ENCODE measurements at regions not wholly inside any gene's neighbourhood (a gene's known extent, or its start where the extent isn't known, plus 50 kb on each side); places are given as distances from the start of the nearest gene placed in this dataset.

- Histone ChIP-seq H3F3A (ENCODE audit: low read depth) (peaks cover 21% of the 10 kb centered on the region), H3K9me3 (ENCODE audit: low read depth) (peaks cover 5% of the 10 kb centered on the region), H3K9ac (no peak overlapping the region), H3K36me3 (no peaks in the 10 kb centered on the region), H3K27me3 (no peaks in the 10 kb centered on the region), H3K4me3 (no peak overlapping the region), H3K79me2 (ENCODE audit: low read depth) (no peaks in the 10 kb centered on the region), H4K20me1 (ENCODE audit: low read depth) (no peaks in the 10 kb centered on the region), H3K27ac (no peak overlapping the region), H3K4me2 (peak overlapping the region; percentile 51), H3K4me1 (peaks cover 30% of the 10 kb centered on the region), H2AFZ (replicated peaks) (peak overlapping the region; percentile 44)
- peak overlapping the region; percentile 54 for H3K27ac Mint-ChIP-seq
- peak; percentile 86 for DNase-seq (ENCODE audit: low spot score)
- peaks cover 4% of the 10 kb centered on the region for H3K36me3 Mint-ChIP-seq
- peaks cover 9% of the 10 kb centered on the region for H3K27me3 Mint-ChIP-seq (ENCODE audit: insufficient read depth, low read depth)
- H3K4me1 Mint-ChIP-seq = peaks cover 45% of the 10 kb centered on the region
- TF ChIP-seq, protein P1, sequence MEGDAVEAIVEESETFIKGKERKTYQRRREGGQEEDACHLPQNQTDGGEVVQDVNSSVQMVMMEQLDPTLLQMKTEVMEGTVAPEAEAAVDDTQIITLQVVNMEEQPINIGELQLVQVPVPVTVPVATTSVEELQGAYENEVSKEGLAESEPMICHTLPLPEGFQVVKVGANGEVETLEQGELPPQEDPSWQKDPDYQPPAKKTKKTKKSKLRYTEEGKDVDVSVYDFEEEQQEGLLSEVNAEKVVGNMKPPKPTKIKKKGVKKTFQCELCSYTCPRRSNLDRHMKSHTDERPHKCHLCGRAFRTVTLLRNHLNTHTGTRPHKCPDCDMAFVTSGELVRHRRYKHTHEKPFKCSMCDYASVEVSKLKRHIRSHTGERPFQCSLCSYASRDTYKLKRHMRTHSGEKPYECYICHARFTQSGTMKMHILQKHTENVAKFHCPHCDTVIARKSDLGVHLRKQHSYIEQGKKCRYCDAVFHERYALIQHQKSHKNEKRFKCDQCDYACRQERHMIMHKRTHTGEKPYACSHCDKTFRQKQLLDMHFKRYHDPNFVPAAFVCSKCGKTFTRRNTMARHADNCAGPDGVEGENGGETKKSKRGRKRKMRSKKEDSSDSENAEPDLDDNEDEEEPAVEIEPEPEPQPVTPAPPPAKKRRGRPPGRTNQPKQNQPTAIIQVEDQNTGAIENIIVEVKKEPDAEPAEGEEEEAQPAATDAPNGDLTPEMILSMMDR (IDR thresholded peaks at IDR 0.05) = peak; percentile 57
- no peak for TF ChIP-seq EZH2phosphoT487 (IDR thresholded peaks at IDR 0.05)
- H3K4me3 Mint-ChIP-seq = no peak overlapping the region
- H3K9me3 Mint-ChIP-seq = peaks cover 16% of the 10 kb centered on the region
Observed at GRCh38 chr17:73820686-73821448, 176.6 kb upstream of the SDK2 start.

- Mint-ChIP-seq H3K27ac (peak overlapping the region; percentile 3), H3K4me1 (peaks cover 45% of the 10 kb centered on the region), H3K36me3 (peaks cover 4% of the 10 kb centered on the region), H3K4me3 (no peak overlapping the region), H3K27me3 (ENCODE audit: insufficient read depth, low read depth) (peaks cover 9% of the 10 kb centered on the region), H3K9me3 (peaks cover 14% of the 10 kb centered on the region)
- Histone ChIP-seq H3K27me3 (no peaks in the 10 kb centered on the region), H3K4me3 (no peak overlapping the region), H3K9me3 (ENCODE audit: low read depth) (peaks cover 5% of the 10 kb centered on the region), H3K27ac (no peak overlapping the region), H3K9ac (no peak overlapping the region), H3K4me1 (peaks cover 30% of the 10 kb centered on the region), H3K79me2 (ENCODE audit: low read depth) (no peaks in the 10 kb centered on the region), H4K20me1 (ENCODE audit: low read depth) (no peaks in the 10 kb centered on the region), H3K36me3 (no peaks in the 10 kb centered on the region), H3F3A (ENCODE audit: low read depth) (peaks cover 21% of the 10 kb centered on the region), H3K4me2 (peak overlapping the region; percentile 51), H2AFZ (replicated peaks) (peak overlapping the region; percentile 44)
- no peak for DNase-seq (ENCODE audit: low spot score)
- TF ChIP-seq, protein P1 (IDR thresholded peaks at IDR 0.05) = no peak
- TF ChIP-seq EZH2phosphoT487 (IDR thresholded peaks at IDR 0.05) (no peak), EZH2 (IDR thresholded peaks at IDR 0.05) (no peak)
Observed at GRCh38 chr17:73821665-73822064, 177.4 kb upstream of the SDK2 start.

DNA sequence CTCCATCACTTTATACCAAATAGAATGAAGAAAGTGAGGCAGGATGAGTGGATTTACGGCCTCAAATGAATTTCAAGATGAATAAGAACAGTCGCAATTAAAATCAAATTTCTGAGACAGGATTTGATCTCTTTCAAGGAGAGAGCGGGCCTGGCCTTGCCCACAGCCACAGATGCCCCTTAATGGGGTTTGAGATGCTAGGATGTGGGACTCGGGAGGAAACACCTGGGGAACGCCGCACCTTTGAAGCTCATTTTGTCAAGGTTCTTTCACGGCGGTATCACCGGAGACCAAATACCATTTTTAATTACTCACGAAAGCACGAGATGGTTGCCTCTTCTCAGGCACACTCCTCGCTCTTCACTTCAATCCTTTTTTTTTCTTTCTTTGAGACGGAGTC, 178.1 kb upstream of the SDK2 start:
- no peak overlapping the region for H3K4me2 ChIP-seq
- Mint-ChIP-seq H3K27ac (peak overlapping the region; percentile 15), H3K9me3 (peaks cover 14% of the 10 kb centered on the region), H3K36me3 (peaks cover 4% of the 10 kb centered on the region), H3K4me1 (peaks cover 50% of the 10 kb centered on the region), H3K4me3 (no peak overlapping the region), H3K27me3 (ENCODE audit: insufficient read depth, low read depth) (peaks cover 8% of the 10 kb centered on the region)
- H3K9me3 ChIP-seq (ENCODE audit: low read depth) = peaks cover 5% of the 10 kb centered on the region
- TF ChIP-seq EZH2 (IDR thresholded peaks at IDR 0.05) (no peak), EZH2phosphoT487 (IDR thresholded peaks at IDR 0.05) (no peak)
- TF ChIP-seq, protein P1 (IDR thresholded peaks at IDR 0.05) = no peak
- H3K36me3 ChIP-seq = no peaks in the 10 kb centered on the region
- H3K9ac ChIP-seq = no peak overlapping the region
- H3K4me3 ChIP-seq = no peak overlapping the region
- H2AFZ ChIP-seq (replicated peaks) = no peak overlapping the region
- peaks cover 30% of the 10 kb centered on the region for H3K4me1 ChIP-seq
- H3K79me2 ChIP-seq (ENCODE audit: low read depth) = no peaks in the 10 kb centered on the region
- H3F3A ChIP-seq (ENCODE audit: low read depth) = peaks cover 21% of the 10 kb centered on the region
- no peaks in the 10 kb centered on the region for H3K27me3 ChIP-seq
- H3K27ac ChIP-seq = no peak overlapping the region
- no peaks in the 10 kb centered on the region for H4K20me1 ChIP-seq (ENCODE audit: low read depth)
- no peak for DNase-seq (ENCODE audit: low spot score)

Measured in neural progenitor cell (in vitro differentiated cells).